B cell (primary cell): ENCODE measurements at regions not wholly inside any gene's neighbourhood (a gene's known extent, or its start where the extent isn't known, plus 50 kb on each side); places are given as distances from the start of the nearest gene placed in this dataset.

ENCODE experiments used
- EZH2 ChIP-seq: IDR thresholded peaks from 2 replicates; pipeline ENCODE4 v1.6.1; 2012; ENCODE audit warnings: borderline replicate concordance, low read depth, mild to moderate bottlenecking, moderate library complexity, low read length; ENCODE audit not compliant: insufficient read depth, poor library complexity, severe bottlenecking
- TF ChIP-seq, protein P1 (sequence below): fragments of 200-600 bp; IDR thresholded peaks from one replicate; pipeline ENCODE4 v1.8.0; 2022; ENCODE audit warnings: antibody characterized with exemption, mild to moderate bottlenecking

- TF ChIP-seq, protein P1, sequence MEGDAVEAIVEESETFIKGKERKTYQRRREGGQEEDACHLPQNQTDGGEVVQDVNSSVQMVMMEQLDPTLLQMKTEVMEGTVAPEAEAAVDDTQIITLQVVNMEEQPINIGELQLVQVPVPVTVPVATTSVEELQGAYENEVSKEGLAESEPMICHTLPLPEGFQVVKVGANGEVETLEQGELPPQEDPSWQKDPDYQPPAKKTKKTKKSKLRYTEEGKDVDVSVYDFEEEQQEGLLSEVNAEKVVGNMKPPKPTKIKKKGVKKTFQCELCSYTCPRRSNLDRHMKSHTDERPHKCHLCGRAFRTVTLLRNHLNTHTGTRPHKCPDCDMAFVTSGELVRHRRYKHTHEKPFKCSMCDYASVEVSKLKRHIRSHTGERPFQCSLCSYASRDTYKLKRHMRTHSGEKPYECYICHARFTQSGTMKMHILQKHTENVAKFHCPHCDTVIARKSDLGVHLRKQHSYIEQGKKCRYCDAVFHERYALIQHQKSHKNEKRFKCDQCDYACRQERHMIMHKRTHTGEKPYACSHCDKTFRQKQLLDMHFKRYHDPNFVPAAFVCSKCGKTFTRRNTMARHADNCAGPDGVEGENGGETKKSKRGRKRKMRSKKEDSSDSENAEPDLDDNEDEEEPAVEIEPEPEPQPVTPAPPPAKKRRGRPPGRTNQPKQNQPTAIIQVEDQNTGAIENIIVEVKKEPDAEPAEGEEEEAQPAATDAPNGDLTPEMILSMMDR, result no peak
- TF ChIP-seq EZH2, result no peak
These were observed 386.8 kb upstream of the JAG1 start for GRCh38 chr20:11060423-11061185.
